Ectodermal cell (in vitro differentiated cells): ENCODE measurements at regions not wholly inside any gene's neighbourhood (a gene's known extent, or its start where the extent isn't known, plus 50 kb on each side); places are given as distances from the start of the nearest gene placed in this dataset.

Experiments
- H3K27ac ChIP-seq: 2 replicates; pipeline ENCODE4 v1.7.0; 2013; ENCODE audit warnings: mild to moderate bottlenecking, low read depth, low read length; ENCODE audit not compliant: insufficient read depth, poor library complexity, severe bottlenecking
- H3K27me3 ChIP-seq: 2 replicates; pipeline ENCODE4 v1.7.0; 2013; ENCODE audit warnings: mild to moderate bottlenecking, low read length; ENCODE audit not compliant: insufficient read depth, control insufficient read depth, poor library complexity, severe bottlenecking
- H3K36me3 ChIP-seq: one replicate; pipeline ENCODE4 v1.7.0; 2013; ENCODE audit warnings: low read length; ENCODE audit not compliant: control insufficient read depth, insufficient read depth
- H3K4me1 ChIP-seq: one replicate; pipeline ENCODE4 v1.7.0; 2013; ENCODE audit warnings: low read length; ENCODE audit not compliant: control insufficient read depth, insufficient read depth
- H3K4me3 ChIP-seq: 2 replicates; pipeline ENCODE4 v1.7.0; 2013; ENCODE audit warnings: low read depth, low read length, control low read depth; ENCODE audit not compliant: insufficient read depth
- H3K9me3 ChIP-seq: 2 replicates; pipeline ENCODE4 v1.7.0; 2013; ENCODE audit warnings: mild to moderate bottlenecking, low read length, moderate library complexity; ENCODE audit not compliant: control insufficient read depth
- WGBS, 2 experiments: methylation state at CpG; one replicate each; pipeline ENCODE4 v1.1.7; 2013; ENCODE audit warnings: missing lambda C conversion rate in 2 of 2; 5-methylcytosine and 5-hydroxymethylcytosine counted together

GRCh38 chr3:127409421-127410136, 121.7 kb upstream of the PRR20G start:
- WGBS, 2 experiments: 81 to 86% methylated on average over 9 of the region's 9 CpGs
- H3K9me3 ChIP-seq: no peaks in the 10 kb centered on the region
- H3K4me3 ChIP-seq: no peak overlapping the region
- peaks cover 63% of the 10 kb centered on the region for H3K4me1 ChIP-seq
- H3K27ac ChIP-seq: peak overlapping the region; percentile 59
- H3K27me3 ChIP-seq: no peaks in the 10 kb centered on the region
- no peaks in the 10 kb centered on the region for H3K36me3 ChIP-seq

- Histone ChIP-seq H3K9me3 (no peaks in the 10 kb centered on the region), H3K27me3 (no peaks in the 10 kb centered on the region), H3K27ac (peak overlapping the region; percentile 59), H3K4me3 (no peak overlapping the region), H3K36me3 (no peaks in the 10 kb centered on the region), H3K4me1 (peaks cover 61% of the 10 kb centered on the region)
- WGBS, 2 experiments: 77 to 78% methylated on average over 14 of the region's 14 CpGs
Measured at GRCh38 chr3:127408684-127409420, 121.0 kb upstream of the PRR20G start.

GRCh38 chr3:127408022-127408683, 120.3 kb upstream of the PRR20G start:
- WGBS, 2 experiments: 83 to 84% methylated on average over 12 to 15 of the region's 15 CpGs
- Histone ChIP-seq H3K4me1 (peaks cover 59% of the 10 kb centered on the region), H3K36me3 (no peaks in the 10 kb centered on the region), H3K27me3 (no peaks in the 10 kb centered on the region), H3K27ac (no peak overlapping the region), H3K9me3 (no peaks in the 10 kb centered on the region), H3K4me3 (no peak overlapping the region)

GRCh38 chr3:127407026-127407939, 119.4 kb upstream of the PRR20G start:
- H3K4me1 ChIP-seq: peaks cover 66% of the 10 kb centered on the region
- WGBS, 2 experiments: 89 to 90% methylated on average over 13 of the region's 13 CpGs
- H3K27me3 ChIP-seq: no peaks in the 10 kb centered on the region

GRCh38 chr3:127406309-127407025, 118.6 kb upstream of the PRR20G start:
- 84 to 85% methylated on average over 14 of the region's 14 CpGs for WGBS, 2 experiments
- H3K27me3 ChIP-seq: no peaks in the 10 kb centered on the region
- H3K27ac ChIP-seq: no peak overlapping the region
- H3K4me3 ChIP-seq: no peak overlapping the region
- H3K36me3 ChIP-seq: no peaks in the 10 kb centered on the region
- H3K9me3 ChIP-seq: no peaks in the 10 kb centered on the region
- H3K4me1 ChIP-seq: peaks cover 73% of the 10 kb centered on the region

More at GRCh38 chr3:127407026-127407939, 119.4 kb upstream of the PRR20G start:
- H3K36me3 ChIP-seq: no peaks in the 10 kb centered on the region
- no peak overlapping the region for H3K4me3 ChIP-seq
- H3K27ac ChIP-seq: no peak overlapping the region
- no peaks in the 10 kb centered on the region for H3K9me3 ChIP-seq

- Histone ChIP-seq H3K27me3 (no peaks in the 10 kb centered on the region), H3K27ac (no peak overlapping the region), H3K4me3 (no peak overlapping the region), H3K9me3 (no peaks in the 10 kb centered on the region), H3K36me3 (no peaks in the 10 kb centered on the region), H3K4me1 (peaks cover 71% of the 10 kb centered on the region)
- WGBS, 2 experiments: 97% methylated on average over 9 to 10 of the region's 10 CpGs
Measured at GRCh38 chr3:127405791-127406190, 117.9 kb upstream of the PRR20G start.

- WGBS, 2 experiments: 89 to 91% methylated on average over 8 of the region's 8 CpGs
- no peaks in the 10 kb centered on the region for H3K27me3 ChIP-seq
- H3K4me3 ChIP-seq: no peak overlapping the region
- H3K9me3 ChIP-seq: no peaks in the 10 kb centered on the region
- peaks cover 67% of the 10 kb centered on the region for H3K4me1 ChIP-seq
- no peaks in the 10 kb centered on the region for H3K36me3 ChIP-seq
- no peak overlapping the region for H3K27ac ChIP-seq
Measured at GRCh38 chr3:127405010-127405598, 117.3 kb upstream of the PRR20G start.

- no peak overlapping the region for H3K4me3 ChIP-seq
- H3K9me3 ChIP-seq: peaks cover 4% of the 10 kb centered on the region
- no peaks in the 10 kb centered on the region for H3K36me3 ChIP-seq
- H3K27ac ChIP-seq: no peak overlapping the region
- WGBS, 2 experiments: 88 to 89% methylated on average over 8 of the region's 8 CpGs
- H3K4me1 ChIP-seq: peaks cover 60% of the 10 kb centered on the region
- H3K27me3 ChIP-seq: no peaks in the 10 kb centered on the region
Measured at GRCh38 chr3:127404221-127405009, 116.6 kb upstream of the PRR20G start.
